ENCODE measurements at regions not wholly inside any gene's neighbourhood (a gene's known extent, or its start where the extent isn't known, plus 50 kb on each side); places are given as distances from the start of the nearest gene placed in this dataset.

DNA sequence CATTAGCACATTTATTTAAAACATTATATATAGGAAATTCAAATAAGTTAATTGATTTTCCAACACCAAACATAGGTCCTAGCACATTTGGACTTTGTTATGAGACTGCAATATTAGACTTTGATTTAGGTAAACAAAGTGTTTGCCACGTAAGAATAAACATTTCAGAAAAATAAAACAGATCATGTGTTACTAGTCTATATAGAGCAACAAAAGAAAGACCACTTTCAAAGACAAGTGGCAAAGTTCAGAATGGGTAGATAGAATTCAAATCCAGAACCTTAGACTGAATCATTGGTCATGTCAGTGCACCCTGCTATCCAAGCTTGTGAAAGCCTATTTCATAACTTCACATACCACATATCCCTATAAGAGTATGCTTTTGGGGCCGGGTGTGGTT lies 66.7 kb upstream of the PRR20A start:
- no peak for ATAC-seq
- TF ChIP-seq, protein P1, sequence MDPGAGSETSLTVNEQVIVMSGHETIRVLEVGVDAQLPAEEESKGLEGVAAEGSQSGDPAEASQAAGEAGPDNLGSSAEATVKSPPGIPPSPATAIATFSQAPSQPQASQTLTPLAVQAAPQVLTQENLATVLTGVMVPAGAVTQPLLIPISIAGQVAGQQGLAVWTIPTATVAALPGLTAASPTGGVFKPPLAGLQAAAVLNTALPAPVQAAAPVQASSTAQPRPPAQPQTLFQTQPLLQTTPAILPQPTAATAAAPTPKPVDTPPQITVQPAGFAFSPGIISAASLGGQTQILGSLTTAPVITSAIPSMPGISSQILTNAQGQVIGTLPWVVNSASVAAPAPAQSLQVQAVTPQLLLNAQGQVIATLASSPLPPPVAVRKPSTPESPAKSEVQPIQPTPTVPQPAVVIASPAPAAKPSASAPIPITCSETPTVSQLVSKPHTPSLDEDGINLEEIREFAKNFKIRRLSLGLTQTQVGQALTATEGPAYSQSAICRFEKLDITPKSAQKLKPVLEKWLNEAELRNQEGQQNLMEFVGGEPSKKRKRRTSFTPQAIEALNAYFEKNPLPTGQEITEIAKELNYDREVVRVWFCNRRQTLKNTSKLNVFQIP (CRISPR knock-in tag; IDR thresholded peaks at IDR 0.05; ENCODE audit: borderline replicate concordance, low read depth) = no peak
- TF ChIP-seq ZNF8 (CRISPR knock-in tag; IDR thresholded peaks at IDR 0.05) (no peak), CSDC2 (CRISPR knock-in tag; IDR thresholded peaks at IDR 0.05) (no peak), PATZ1 (CRISPR knock-in tag; IDR thresholded peaks at IDR 0.05; ENCODE audit: borderline replicate concordance) (no peak), TSHZ2 (CRISPR knock-in tag; IDR thresholded peaks at IDR 0.05) (no peak), ESRRG (CRISPR knock-in tag; IDR thresholded peaks at IDR 0.05) (no peak), ZNF565 (CRISPR knock-in tag; conservative IDR thresholded peaks at IDR 0.05; ENCODE audit: low read depth) (no peak), GLIS3 (CRISPR knock-in tag; IDR thresholded peaks at IDR 0.05) (no peak), TOX (CRISPR knock-in tag; IDR thresholded peaks at IDR 0.05; ENCODE audit: borderline replicate concordance) (no peak)

- TF ChIP-seq TSHZ2 (CRISPR knock-in tag; IDR thresholded peaks at IDR 0.05) (no peak), CSRNP3 (CRISPR knock-in tag; IDR thresholded peaks at IDR 0.05) (no peak), BACH2 (CRISPR knock-in tag; IDR thresholded peaks at IDR 0.05; ENCODE audit: borderline replicate concordance) (no peak), ZNF8 (CRISPR knock-in tag; IDR thresholded peaks at IDR 0.05) (no peak), ISL1 (CRISPR knock-in tag; IDR thresholded peaks at IDR 0.05) (no peak), PPARA (CRISPR knock-in tag; IDR thresholded peaks at IDR 0.05; ENCODE audit: borderline replicate concordance) (no peak), ZNF70 (CRISPR knock-in tag; IDR thresholded peaks at IDR 0.05) (no peak), ZFP3 (CRISPR knock-in tag; IDR thresholded peaks at IDR 0.05) (no peak), CSDC2 (CRISPR knock-in tag; IDR thresholded peaks at IDR 0.05) (no peak), GLIS3 (CRISPR knock-in tag; IDR thresholded peaks at IDR 0.05) (no peak), RARB (CRISPR knock-in tag; IDR thresholded peaks at IDR 0.05) (no peak), PATZ1 (CRISPR knock-in tag; IDR thresholded peaks at IDR 0.05; ENCODE audit: borderline replicate concordance) (no peak), TCF4 (CRISPR knock-in tag; IDR thresholded peaks at IDR 0.05; ENCODE audit: borderline replicate concordance) (no peak), OSR1 (CRISPR knock-in tag; IDR thresholded peaks at IDR 0.05) (no peak), SNAI2 (CRISPR knock-in tag; IDR thresholded peaks at IDR 0.05) (no peak)
- TF ChIP-seq, protein P1 (CRISPR knock-in tag; IDR thresholded peaks at IDR 0.05; ENCODE audit: borderline replicate concordance, low read depth) = no peak
- TF ChIP-seq, protein P2, sequence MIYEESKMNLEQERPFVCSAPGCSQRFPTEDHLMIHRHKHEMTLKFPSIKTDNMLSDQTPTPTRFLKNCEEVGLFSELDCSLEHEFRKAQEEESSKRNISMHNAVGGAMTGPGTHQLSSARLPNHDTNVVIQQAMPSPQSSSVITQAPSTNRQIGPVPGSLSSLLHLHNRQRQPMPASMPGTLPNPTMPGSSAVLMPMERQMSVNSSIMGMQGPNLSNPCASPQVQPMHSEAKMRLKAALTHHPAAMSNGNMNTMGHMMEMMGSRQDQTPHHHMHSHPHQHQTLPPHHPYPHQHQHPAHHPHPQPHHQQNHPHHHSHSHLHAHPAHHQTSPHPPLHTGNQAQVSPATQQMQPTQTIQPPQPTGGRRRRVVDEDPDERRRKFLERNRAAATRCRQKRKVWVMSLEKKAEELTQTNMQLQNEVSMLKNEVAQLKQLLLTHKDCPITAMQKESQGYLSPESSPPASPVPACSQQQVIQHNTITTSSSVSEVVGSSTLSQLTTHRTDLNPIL (CRISPR knock-in tag; IDR thresholded peaks at IDR 0.05; ENCODE audit: low read depth) = no peak
- no peak for ATAC-seq
Measured at GRCh38 chr13:57075588-57075987, 65.1 kb upstream of the PRR20A start.
